ENCODE measurements at regions not wholly inside any gene's neighbourhood (a gene's known extent, or its start where the extent isn't known, plus 50 kb on each side); places are given as distances from the start of the nearest gene placed in this dataset.

DNA sequence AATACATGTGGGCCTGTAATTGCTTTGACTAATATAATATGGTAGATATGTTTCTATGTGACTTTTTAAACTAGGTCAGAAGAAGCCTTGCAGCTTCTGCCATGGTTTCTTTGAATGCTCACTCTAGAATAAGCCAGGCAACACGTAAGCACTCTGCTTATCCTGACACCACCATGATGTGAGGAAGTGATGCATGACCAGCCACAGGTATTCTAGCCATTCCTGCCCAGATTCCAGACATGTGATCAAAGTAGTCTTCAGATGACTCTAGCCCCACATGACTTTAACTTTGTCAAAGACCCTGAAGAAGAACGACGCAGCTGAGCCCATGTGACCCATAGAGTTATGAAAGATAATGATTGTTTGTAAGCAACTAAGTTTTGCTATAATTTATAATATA, 276.1 kb upstream of the NCAM1 start:
- H3K4me1 ChIP-seq (ENCODE audit: low read length) = no peaks in the 10 kb centered on the region
- no peak overlapping the region for H3K4me2 ChIP-seq (ENCODE audit: low read length)
- no peaks in the 10 kb centered on the region for H3K36me3 ChIP-seq (replicated peaks; ENCODE audit: low read depth, low read length)

GRCh38 chr11:112689851-112690250, 271.4 kb upstream of the NCAM1 start:
- no peaks in the 10 kb centered on the region for H3K4me1 ChIP-seq (ENCODE audit: low read length)
- H2AFZ ChIP-seq (ENCODE audit: low read depth, low read length) = no peak overlapping the region
- TF ChIP-seq EZH2phosphoT487 (IDR thresholded peaks at IDR 0.05; ENCODE audit: low read depth) = no peak
- no peaks in the 10 kb centered on the region for H3K79me2 ChIP-seq (ENCODE audit: low read length)
- H4K20me1 ChIP-seq (ENCODE audit: insufficient read depth, low read length) = no peaks in the 10 kb centered on the region
- no peak overlapping the region for H3K4me2 ChIP-seq (ENCODE audit: low read length)
- no peaks in the 10 kb centered on the region for H3K9me3 ChIP-seq (ENCODE audit: insufficient read depth, low read length)
- no peak overlapping the region for H3K4me3 ChIP-seq (ENCODE audit: low read length)
- H3K27me3 ChIP-seq (ENCODE audit: low read depth, low read length) = no peaks in the 10 kb centered on the region; the same call in 1 of the 2 replicates
- H3K9ac ChIP-seq (ENCODE audit: low read length) = no peak overlapping the region
- no peaks in the 10 kb centered on the region for H3K36me3 ChIP-seq (replicated peaks; ENCODE audit: low read depth, low read length)
- no peak overlapping the region for H3K27ac ChIP-seq (ENCODE audit: low read length)

More for the DNA sequence above, 276.1 kb upstream of the NCAM1 start:
- Histone ChIP-seq H3K9ac (ENCODE audit: low read length) (no peak overlapping the region), H3K79me2 (ENCODE audit: low read length) (no peaks in the 10 kb centered on the region), H3K4me3 (ENCODE audit: low read length) (no peak overlapping the region), H4K20me1 (ENCODE audit: insufficient read depth, low read length) (no peaks in the 10 kb centered on the region), H3K27me3 (ENCODE audit: low read depth, low read length) (no peaks in the 10 kb centered on the region), H2AFZ (ENCODE audit: low read depth, low read length) (no peak overlapping the region), H3K9me3 (ENCODE audit: insufficient read depth, low read length) (no peaks in the 10 kb centered on the region), H3K27ac (ENCODE audit: low read length) (no peak overlapping the region)
- TF ChIP-seq, protein P1, sequence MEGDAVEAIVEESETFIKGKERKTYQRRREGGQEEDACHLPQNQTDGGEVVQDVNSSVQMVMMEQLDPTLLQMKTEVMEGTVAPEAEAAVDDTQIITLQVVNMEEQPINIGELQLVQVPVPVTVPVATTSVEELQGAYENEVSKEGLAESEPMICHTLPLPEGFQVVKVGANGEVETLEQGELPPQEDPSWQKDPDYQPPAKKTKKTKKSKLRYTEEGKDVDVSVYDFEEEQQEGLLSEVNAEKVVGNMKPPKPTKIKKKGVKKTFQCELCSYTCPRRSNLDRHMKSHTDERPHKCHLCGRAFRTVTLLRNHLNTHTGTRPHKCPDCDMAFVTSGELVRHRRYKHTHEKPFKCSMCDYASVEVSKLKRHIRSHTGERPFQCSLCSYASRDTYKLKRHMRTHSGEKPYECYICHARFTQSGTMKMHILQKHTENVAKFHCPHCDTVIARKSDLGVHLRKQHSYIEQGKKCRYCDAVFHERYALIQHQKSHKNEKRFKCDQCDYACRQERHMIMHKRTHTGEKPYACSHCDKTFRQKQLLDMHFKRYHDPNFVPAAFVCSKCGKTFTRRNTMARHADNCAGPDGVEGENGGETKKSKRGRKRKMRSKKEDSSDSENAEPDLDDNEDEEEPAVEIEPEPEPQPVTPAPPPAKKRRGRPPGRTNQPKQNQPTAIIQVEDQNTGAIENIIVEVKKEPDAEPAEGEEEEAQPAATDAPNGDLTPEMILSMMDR (IDR thresholded peaks at IDR 0.05; ENCODE audit: low read depth, low read length) = no peak
- TF ChIP-seq EZH2phosphoT487 (IDR thresholded peaks at IDR 0.05; ENCODE audit: low read depth) = no peak

DNA sequence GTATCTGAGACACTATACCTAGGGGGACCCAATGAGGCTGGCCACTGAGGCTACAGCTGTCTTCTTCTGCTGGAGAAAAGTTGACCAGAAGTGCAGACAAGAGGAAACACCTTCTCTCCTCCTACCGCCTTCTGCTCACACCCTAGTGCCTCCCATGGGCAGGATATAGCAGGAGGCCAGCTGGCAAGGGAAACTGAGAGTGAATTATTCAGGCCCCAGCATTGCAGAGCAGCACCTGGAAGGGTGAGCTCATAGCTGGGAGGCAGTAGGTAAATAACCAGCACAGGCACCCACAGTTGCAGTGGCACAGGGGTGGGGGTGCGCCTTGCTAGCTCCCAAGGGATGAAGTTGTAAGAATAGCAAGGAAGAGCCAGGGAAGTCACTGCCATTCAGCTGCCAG, 267.4 kb upstream of the NCAM1 start:
- Histone ChIP-seq H3K27me3 (ENCODE audit: low read depth, low read length) (no peaks in the 10 kb centered on the region; the same call in 1 of the 2 replicates), H3K79me2 (ENCODE audit: low read length) (no peaks in the 10 kb centered on the region), H3K4me1 (ENCODE audit: low read length) (no peaks in the 10 kb centered on the region), H3K4me2 (ENCODE audit: low read length) (no peak overlapping the region), H4K20me1 (ENCODE audit: insufficient read depth, low read length) (no peaks in the 10 kb centered on the region), H2AFZ (ENCODE audit: low read depth, low read length) (no peak overlapping the region), H3K9me3 (ENCODE audit: insufficient read depth, low read length) (no peaks in the 10 kb centered on the region), H3K4me3 (ENCODE audit: low read length) (no peak overlapping the region), H3K36me3 (replicated peaks; ENCODE audit: low read depth, low read length) (no peaks in the 10 kb centered on the region), H3K27ac (ENCODE audit: low read length) (no peak overlapping the region), H3K9ac (ENCODE audit: low read length) (no peak overlapping the region)
- no peak for TF ChIP-seq EZH2phosphoT487 (IDR thresholded peaks at IDR 0.05; ENCODE audit: low read depth)
- TF ChIP-seq, protein P1 (IDR thresholded peaks at IDR 0.05; ENCODE audit: low read depth, low read length) = no peak

DNA sequence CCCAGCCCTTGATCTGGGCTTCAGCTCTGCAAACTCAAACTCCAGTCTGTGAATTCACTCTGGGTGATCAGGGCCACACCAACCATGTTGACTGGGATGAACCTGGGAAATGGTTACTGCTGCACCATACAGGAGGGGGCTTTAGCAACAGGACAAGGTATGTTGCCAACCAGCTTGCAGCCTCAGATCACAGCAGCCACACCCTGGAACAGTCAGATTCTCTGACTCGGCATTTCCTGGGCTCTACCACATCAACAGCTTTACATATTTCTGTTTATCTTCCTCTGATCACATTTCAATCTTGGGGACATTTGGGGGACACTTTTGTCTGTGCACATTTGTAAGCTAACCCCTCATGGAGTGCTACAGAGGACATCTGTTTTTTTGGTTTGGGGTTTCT, 267.0 kb upstream of the NCAM1 start:
- no peaks in the 10 kb centered on the region for H3K36me3 ChIP-seq (replicated peaks; ENCODE audit: low read depth, low read length)
- no peak for TF ChIP-seq EZH2phosphoT487 (IDR thresholded peaks at IDR 0.05; ENCODE audit: low read depth)
- TF ChIP-seq, protein P1 (IDR thresholded peaks at IDR 0.05; ENCODE audit: low read depth, low read length) = no peak
- no peaks in the 10 kb centered on the region for H3K79me2 ChIP-seq (ENCODE audit: low read length)

More for the DNA sequence above, 267.0 kb upstream of the NCAM1 start:
- Histone ChIP-seq H3K27ac (ENCODE audit: low read length) (no peak overlapping the region), H3K9me3 (ENCODE audit: insufficient read depth, low read length) (no peaks in the 10 kb centered on the region), H4K20me1 (ENCODE audit: insufficient read depth, low read length) (no peaks in the 10 kb centered on the region), H3K4me1 (ENCODE audit: low read length) (no peaks in the 10 kb centered on the region), H3K4me3 (ENCODE audit: low read length) (no peak overlapping the region), H3K27me3 (ENCODE audit: low read depth, low read length) (no peaks in the 10 kb centered on the region; the same call in 1 of the 2 replicates), H2AFZ (ENCODE audit: low read depth, low read length) (no peak overlapping the region), H3K4me2 (ENCODE audit: low read length) (no peak overlapping the region), H3K9ac (ENCODE audit: low read length) (no peak overlapping the region)

Data from OCI-LY3 (cell line).